GM19025 (cell line): ENCODE measurements at regions not wholly inside any gene's neighbourhood (a gene's known extent, or its start where the extent isn't known, plus 50 kb on each side); places are given as distances from the start of the nearest gene placed in this dataset.
"Not testable (repeated sequence)": the region's sequence is repeated elsewhere in the genome, so short reads cannot be mapped to it uniquely, and the experiment has no call there.

ENCODE experiments used
- ATAC-seq: cut with Tn5 transposase; IDR thresholded peaks from one replicate; pipeline ENCODE4 v1.9.1; 2021; ENCODE audit warnings: mild to moderate bottlenecking, low read depth, moderate library complexity; ENCODE audit not compliant: unreplicated experiment

DNA sequence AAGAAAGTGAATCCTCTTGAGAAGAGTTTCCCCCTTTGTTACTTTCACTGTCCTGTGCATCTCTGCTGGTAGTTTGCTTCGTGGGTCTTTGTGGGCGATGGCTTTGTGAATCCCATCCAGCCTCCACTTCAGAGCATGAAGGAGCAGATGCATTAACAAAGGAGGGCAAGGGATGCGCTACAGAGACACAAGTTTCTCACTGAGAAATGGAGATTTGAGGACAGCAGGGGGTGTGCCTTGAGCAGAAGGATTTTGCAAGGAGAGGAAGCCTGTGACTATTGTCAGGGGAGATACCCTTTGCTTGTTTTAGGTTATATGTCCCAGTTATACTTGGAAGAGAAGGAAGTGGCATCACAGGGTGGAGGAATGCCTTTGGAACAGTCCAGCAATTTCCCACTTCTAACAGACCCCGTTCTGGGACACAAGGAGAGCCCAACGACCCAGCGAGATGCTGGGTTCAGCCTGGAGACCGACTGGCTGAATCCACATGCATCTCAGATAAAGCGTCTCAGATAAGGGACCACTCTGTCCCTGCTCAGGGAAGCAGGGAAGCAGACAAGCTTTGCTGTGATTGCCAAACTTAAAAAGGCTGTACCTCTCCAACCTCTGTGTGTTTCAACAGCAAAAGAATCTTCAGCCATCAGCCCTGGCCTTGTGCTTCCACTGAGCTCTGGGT, 314.6 kb upstream of the GATB start:
- no peak for ATAC-seq

DNA sequence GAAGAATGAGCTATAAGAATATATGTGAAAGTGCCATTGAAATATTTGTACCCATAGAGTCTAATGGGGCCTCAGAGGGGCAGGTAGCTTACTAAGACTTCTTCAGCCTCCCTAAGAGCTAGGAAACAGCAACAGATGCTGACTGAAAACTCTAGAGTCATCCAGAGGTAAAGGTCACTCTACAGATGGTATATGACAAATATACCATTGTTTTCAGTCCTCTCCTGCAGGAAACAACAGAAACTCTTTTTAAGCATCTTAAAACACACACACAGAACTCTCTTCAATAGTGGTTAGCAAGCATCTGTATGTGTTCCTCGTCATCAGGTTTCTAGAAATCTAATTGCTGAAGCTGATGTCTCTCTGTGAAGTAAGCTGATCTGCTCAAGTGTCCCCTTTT, 313.8 kb upstream of the GATB start:
- ATAC-seq = no peak

DNA sequence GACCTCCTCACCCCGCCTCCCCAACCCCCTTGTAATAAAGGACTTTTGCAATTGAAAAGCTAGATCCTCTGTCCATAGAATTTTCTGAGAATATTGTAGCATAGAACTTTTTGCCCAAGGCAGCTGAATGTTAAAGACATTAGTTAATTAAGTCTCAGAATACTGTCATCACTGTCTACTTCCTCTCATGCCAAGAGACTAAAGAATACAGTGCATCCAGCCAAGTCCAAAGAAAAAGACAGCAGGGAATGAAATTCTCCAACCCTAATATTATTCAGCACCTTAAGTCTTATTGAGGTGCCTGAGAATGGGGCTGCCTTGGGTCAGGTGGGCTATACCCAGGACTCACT, 313.3 kb upstream of the GATB start:
- no peak for ATAC-seq

DNA sequence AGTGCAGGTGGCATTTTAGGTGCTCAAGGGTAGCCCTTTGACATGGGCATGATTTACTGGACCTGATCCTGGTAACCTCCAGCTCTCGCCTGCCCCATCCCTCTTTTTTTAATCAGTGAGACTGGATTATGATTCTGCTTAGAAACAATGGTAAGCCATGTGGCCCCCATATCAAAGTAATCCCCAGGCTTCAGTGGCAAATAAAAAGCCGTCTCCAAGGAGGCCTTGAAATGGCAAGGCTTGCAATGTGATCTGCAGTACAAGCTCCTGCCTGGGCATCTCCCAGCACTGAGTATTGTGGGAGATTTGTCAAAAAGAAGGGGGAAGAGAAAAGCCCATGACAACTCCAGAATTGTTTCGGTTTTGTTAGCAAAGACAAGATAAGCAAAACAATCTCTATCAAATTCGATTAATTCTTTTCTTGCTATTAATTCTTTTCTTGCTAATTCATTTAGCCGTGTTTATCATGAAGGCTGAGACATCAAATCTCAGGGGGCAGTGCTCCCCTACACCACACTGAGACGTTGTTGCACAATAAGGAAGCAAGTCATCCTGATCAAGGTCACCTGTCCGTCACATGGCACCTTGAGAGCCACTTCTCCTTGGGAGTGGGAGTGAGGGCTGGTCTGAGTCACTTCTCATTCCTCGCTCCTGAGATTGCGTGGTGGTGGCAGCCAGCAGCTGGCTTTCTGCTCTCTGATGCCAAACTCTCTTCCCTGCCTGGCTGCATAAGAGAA, 312.7 kb upstream of the GATB start:
- ATAC-seq = no peak

DNA sequence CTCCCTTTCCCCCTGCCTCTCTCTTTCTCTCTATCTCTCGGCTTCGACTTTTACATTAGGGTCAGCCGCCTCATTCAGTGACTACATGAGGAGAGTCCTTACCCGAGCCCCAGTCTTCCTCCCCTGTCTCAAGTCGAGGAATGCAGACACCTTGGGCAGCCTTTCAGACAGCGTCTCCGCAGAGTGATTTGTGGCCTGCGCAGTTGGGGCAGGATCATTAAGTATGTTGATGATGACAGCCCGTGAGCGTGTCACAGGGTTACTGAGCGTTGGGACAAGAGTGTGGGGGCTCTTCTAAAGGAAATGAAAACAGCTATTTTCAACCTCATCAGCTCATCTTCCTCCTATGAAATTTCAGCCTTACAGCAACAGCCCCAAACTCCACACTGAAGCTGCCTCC, 312.1 kb upstream of the GATB start:
- ATAC-seq = no peak

DNA sequence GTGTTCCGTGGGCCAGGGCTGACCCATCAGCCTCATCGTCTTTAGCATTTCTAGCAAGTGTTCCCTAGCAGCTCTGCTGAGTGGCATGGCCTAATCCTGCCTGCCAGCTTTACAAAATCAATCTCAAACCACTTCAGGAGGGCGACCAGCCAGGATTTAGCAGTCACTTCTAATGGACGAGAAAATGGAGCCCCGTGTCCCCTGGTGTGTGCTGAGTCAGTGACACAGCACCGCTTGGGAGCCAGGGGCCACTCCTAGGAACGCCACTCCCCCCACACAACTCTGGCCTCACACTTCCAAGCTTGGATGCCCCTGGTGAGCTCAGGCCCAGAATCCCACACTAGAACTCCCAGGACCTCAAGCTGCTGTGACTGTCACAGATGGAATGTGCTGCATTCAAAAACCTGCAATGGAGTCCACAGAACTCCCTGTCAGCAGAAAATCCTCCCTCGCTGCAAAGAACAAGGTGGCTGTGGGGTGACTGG, 311.2 kb upstream of the GATB start:
- no peak for ATAC-seq

DNA sequence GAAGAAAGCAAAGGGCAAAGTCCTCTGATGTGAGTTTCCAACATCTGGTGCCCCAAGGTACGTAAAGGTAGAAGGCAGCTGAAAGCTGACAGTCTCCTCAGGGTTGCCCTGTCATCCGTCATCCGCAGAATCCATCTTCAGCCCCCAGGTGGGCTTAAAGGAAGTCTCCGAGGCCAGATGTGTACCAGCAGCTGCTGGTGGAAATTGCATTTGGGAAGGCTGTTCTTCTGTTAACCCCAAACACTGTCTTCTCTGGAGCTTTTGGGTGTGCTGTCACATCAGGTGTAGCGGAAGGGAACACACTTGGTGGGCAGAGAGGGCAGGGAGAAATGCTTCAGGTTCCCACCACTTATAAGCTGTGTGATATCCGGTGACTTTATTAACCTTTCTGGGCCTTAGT, 310.0 kb upstream of the GATB start:
- ATAC-seq = no peak

DNA sequence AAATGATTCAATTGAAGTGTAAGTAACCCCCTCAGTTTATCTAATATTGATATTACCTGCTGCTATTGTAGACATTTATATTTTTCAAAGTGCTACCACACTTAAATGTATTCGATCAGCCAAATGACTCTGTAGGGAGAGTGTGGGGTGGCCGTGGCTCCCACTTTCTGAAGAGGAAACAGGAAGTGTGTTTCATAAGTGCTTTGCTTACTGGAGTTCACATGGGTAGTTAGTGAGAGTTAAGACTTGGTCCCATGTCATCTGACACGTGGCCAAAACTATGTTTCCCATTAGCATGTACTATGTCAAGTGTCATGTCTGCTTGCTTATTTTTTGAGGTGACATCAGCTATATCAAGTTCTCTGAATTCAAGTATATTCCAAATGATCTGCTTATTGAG, 308.1 kb upstream of the GATB start:
- no peak for ATAC-seq

DNA sequence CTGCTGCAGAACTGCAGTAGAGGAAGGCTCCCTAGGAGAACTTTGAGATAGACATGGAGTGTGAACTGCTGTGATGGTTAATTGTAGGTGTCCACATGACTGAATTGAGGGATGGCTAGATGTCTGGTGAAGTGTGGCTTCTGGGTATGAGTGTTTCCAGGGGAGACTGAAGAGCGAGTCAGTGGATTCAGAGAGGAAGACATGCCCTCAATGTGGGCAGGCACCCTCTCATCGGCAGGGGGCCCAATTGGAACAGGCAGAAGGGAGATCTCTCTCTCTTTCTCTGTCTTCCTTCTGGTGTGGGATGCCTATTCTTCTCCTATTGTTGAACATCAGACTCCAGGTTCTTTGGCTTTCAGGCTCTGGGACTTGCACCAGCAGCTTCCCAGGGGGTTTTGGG, 304.7 kb upstream of the GATB start:
- no peak for ATAC-seq

DNA sequence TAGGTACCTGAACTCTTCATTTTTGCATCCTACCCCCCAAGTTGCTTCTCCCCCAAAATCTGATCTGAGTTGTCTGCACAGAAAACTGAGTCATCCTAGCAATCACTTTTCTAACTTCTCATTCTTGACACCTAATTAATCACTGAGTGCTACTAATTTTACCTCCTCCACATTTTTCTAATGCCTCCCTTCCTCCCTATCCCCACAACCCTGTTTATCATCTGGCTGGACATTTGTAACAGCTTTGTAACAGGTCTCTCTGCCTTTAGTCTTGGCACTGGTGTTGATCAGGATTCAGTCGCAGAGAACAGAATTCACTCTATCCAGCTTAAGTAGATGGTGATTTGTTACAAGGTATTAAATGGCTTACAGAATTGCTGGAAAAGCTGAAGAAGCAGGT, 303.9 kb upstream of the GATB start:
- ATAC-seq = no peak

DNA sequence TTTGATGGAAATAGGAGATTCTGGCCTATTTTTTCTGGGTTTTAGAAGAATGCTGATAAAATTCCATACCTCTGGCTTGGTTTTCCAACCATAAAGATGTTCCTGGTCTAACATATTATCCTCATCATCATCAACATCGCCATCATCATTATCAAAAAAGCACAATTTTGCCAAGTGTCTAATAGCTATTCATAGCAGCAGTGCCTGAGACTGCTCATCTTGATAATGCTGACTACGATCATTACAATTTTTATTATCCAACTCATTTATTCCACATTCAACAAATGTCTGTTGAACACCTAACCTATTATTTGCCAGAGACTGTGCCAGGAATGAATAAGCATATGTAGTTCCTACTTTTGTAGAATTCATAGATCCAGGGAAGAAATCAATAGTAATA, 303.5 kb upstream of the GATB start:
- ATAC-seq = no peak

DNA sequence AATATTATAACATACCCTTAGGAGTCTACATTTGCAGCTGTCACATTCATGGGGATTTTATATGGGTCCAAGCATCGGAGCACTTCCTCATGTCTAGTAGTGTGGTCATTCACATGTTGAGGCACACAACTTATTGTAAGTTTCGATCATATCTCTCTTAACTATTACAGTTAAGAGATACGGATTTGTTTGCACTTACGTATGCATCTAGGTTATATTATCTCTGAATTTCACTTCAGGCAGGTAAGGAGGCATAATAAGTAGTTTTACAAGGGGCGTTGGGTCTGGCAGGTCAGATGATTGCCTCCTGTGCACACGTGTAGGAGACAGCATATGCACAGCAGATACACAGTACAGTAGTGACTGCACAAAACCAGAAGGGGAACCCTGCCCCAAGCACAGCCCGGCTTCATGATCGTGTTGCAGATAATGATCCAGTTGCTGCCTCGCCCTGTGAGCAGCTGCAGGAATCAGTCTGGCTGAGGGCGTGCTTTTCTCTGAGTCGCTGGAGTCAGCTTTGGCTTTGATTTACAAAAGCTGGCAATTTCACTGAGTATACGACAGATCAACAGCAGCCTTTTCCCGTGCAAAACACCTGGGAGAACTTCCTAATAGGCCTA, 302.9 kb upstream of the GATB start:
- no peak for ATAC-seq

DNA sequence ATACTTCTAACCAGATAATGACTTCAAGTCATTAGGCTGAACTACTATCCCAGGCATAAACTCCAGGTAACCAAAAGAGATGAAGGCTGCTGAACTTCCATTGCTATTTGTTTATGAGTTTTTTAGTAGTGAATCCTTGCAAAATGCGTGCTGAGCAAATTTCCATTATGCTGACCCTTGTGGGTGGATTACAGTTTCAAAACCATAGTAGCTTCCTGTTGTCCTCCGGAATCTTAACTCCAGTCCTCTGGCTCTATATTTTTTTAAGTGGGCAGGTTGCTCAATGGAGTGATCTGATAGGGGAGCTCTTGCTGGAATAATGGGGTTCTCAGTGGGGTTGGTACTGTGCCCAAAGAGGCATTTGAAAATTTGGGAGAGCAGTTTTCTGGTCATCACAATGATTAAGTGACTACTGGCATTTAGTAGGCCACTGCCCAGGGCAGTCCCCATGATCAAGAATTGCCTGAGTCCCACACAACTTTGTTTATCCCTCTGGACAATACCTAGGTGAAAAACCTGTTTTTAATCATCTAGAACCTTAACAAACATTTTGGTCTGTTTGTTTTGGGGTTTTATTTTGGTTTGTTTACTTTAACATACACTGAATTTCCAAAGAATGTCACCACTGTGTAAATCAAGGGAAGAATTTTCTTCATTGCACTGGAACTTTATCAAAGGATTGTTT, 302.3 kb upstream of the GATB start:
- ATAC-seq = no peak

DNA sequence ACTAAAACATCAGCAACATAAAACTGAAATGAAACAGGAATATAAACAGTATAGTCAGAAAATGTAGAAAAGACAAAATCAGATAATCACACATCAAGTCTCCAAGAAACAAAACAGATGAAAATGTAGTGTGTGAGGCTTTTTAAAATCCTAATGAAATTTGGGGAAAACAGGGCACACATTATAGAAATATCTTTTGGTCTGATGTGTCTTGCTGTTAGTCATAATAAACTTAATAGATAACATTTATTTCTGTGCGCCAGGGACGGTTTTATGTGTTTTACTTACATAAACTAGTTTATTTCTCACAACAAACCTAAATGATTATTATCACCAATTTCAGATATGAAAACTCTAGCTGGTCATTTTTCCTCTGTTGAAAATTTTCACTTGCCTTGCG, 293.9 kb upstream of the GATB start:
- ATAC-seq = no peak

DNA sequence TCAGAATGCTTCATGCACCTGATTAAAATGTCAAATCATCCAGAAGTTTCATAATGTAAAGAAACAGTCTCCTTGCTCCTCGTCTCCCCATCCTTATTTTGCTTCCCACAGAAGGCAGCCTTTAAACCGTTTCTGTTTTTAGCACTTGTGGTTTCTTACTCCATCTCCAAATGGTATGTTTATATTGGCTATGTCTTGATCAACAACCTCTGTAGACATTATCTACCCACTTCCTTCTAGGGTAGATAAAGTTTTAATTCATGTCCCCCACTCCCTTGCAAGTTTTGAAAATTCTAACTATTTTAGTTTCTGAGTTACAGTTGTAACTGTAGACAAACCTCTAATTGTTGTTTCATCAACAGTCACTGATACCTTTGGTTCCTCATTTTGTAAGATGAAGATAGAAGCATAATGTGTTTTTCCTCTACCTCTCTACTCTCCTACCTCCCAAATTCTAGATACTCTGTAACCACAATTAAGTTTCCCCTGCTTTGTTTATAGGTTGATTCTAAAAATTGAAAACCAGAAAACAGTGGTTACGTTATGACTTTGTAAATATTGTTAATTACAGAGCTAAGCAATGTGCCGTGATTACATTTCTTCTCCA, 291.7 kb upstream of the GATB start:
- no peak for ATAC-seq

DNA sequence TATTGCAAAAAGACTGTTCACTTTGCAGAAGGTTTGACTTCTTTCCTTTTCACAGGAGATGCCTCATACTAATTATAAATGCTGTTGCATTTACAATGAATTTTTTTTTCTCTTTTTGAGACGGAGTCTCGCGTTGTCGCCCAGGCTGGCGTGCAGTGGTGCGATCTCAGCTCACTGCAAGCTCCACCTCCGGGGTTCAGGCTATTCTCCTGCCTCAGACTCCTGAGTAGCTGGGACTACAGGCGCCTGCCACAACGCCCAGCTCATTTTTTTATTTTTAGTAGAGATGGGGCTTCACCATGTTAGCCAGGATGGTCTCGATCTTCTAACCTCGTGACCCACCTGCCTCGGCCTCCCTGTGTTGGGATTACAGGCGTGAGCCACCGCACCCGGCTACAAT, 290.5 kb upstream of the GATB start:
- ATAC-seq = not testable (repeated sequence)

DNA sequence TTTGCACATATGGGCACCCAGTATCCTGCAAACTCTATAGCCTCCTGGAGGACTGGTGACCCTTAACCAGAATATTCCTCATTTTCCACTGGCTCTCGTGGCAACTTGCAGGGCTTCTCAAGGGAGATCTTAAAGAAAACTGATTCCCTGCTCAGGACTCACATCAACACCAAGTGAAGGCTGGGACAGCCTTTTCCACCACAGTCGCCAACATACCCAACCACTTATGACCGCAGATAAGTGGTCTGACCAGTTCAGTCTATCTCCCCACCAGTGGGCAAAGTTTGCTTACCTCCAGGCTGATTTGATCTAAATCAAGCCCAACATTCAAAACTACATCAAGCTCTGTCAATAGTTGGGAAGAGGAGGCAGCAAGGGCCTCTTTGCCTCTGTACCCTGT, 289.3 kb upstream of the GATB start:
- no peak for ATAC-seq

DNA sequence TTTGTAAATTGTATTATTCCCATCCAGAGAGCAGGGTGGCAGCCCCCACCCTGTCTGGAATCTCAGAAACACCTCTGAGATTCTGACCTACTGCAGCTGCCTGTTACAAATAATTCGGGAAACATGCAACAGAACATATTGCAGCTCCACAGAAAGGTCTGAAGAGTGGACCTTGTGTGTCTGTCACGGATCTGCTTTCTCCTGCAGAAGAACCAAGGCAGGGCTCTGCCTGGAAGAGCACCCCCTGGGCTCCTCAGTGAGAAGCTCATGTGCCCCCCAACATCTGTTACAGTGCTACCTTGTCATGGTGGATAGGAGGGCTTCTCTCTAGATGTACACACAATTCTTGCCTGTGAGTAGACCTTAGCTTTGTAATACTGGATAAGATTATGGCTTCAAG, 286.6 kb upstream of the GATB start:
- ATAC-seq = no peak

DNA sequence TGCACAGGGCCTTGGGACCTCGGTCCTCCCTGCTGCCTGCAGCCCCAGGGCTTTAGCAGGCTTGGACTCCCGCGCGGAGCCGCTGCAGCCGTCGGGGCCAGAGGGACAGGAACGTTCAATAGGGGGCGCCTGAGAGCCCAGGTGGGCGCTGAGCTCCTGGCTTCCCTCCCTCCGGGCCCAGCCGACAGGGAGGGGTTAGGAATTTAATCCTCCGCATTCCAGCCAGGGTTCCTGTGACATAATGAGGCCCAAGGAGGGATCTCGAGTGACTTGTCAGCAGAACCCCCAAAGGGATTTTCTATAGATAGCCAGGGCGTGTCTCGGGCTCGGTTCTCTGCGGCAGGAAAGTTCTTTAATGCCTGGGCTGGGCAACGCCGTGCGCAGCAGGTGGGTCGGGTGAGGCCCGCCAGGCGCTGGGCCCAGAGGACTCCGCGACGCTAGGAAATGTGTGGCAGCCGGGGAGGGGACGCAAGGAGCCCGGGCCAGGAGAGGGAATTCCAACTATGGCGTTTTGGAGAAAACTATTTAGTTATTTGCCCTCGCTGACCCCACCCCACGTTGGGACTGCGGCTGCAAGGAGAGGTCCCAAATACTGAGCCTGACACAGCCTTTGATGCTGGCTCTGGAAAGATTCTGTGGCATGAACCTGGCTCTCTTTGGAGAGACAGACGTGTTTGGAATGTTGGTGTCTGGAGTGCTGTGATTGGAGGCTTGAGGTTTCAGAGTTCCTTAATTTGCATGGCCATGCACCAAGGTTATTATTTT, 285.2 kb upstream of the GATB start:
- ATAC-seq = no peak

DNA sequence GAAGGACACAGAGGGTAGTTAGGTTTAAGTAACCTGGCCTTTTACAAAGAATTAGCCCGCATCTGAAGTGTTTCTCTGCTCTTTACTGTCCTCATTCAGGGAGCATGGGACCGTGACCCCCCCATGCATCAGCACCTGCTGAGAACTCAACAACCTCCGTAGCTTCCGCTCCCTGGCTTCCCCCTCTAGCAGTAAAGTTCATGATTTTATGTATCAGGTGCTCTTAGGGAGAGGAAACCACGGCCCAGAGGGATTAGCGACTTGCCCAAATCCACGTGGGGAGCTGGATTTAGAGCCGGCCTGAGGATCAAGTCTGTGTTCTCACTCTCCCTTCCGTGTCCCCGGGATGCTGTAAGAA, 284.6 kb upstream of the GATB start:
- no peak for ATAC-seq
